Keratinocyte (primary cell): ENCODE measurements at regions not wholly inside any gene's neighbourhood (a gene's known extent, or its start where the extent isn't known, plus 50 kb on each side); places are given as distances from the start of the nearest gene placed in this dataset.

Source experiments
- DNase-seq: peaks from one replicate; pipeline ENCODE4 v3.0.0-alpha.2; 2011; ENCODE audit warnings: low read depth, missing footprints, low spot score
- FAIRE-seq: peaks from 2 replicates; lab custom pipeline; 2011; peaks lifted over from hg19 to GRCh38; lab: Jason Lieb, UNC
- H2AFZ ChIP-seq: 2 replicates; pipeline ENCODE4 v1.6.0; 2012; ENCODE audit warnings: low read length, control low read depth, inconsistent platforms; ENCODE audit not compliant: control insufficient read depth
- H3K27ac ChIP-seq: 2 replicates; pipeline ENCODE4 v1.5.1; 2011; ENCODE audit warnings: low read length; ENCODE audit not compliant: control insufficient read depth, insufficient read depth
- H3K27me3 ChIP-seq: 3 replicates; pipeline ENCODE4 v1.6.0; 2011; ENCODE audit warnings: low read length; ENCODE audit not compliant: control insufficient read depth, insufficient read depth; ENCODE audit errors: extremely low read depth
- H3K36me3 ChIP-seq, 2 experiments: 2 replicates in 1 of 2; 3 replicates in 1 of 2; pipeline ENCODE4 v1.5.1; 2011; ENCODE audit warnings: low read length in 2 of 2, mild to moderate bottlenecking in 1 of 2; ENCODE audit not compliant: control insufficient read depth in 2 of 2, insufficient read depth in 2 of 2; ENCODE audit errors: extremely low read depth in 1 of 2
- H3K4me1 ChIP-seq: 3 replicates; pipeline ENCODE4 v1.5.1; 2011; ENCODE audit warnings: low read length; ENCODE audit not compliant: control insufficient read depth, insufficient read depth; ENCODE audit errors: extremely low read depth
- H3K4me2 ChIP-seq: 3 replicates; pipeline ENCODE4 v1.6.0; 2011; ENCODE audit warnings: low read depth, low read length; ENCODE audit not compliant: control insufficient read depth, insufficient read depth; ENCODE audit errors: extremely low read depth
- H3K4me3 ChIP-seq, 3 experiments: fragments of 200-600 bp in 1 of 3; sonication (generic) in 1 of 3; 2 replicates in 2 of 3; 3 replicates in 1 of 3; pipeline ENCODE4 v1.5.1; 2011 to 2016; ENCODE audit warnings: low read length in 3 of 3, mild to moderate bottlenecking in 3 of 3, control low read depth in 2 of 3, inconsistent platforms in 1 of 3, low read depth in 1 of 3, mixed read lengths in 1 of 3, mixed run types in 1 of 3, moderate library complexity in 1 of 3; ENCODE audit not compliant: control insufficient read depth in 2 of 3, insufficient read depth in 2 of 3; ENCODE audit errors: extremely low read depth in 1 of 3
- H3K79me2 ChIP-seq: 2 replicates; pipeline ENCODE4 v1.6.0; 2012; ENCODE audit warnings: low read length; ENCODE audit not compliant: control insufficient read depth, insufficient read depth
- H3K9ac ChIP-seq: 3 replicates; pipeline ENCODE4 v1.6.0; 2011; ENCODE audit warnings: low read length; ENCODE audit not compliant: control insufficient read depth, insufficient read depth; ENCODE audit errors: extremely low read depth
- H3K9me1 ChIP-seq: 3 replicates; pipeline ENCODE4 v1.6.0; 2011; ENCODE audit warnings: low read length; ENCODE audit not compliant: control insufficient read depth, insufficient read depth; ENCODE audit errors: extremely low read depth
- H3K9me3 ChIP-seq: 2 replicates; pipeline ENCODE4 v1.5.1; 2012; ENCODE audit warnings: low read depth, low read length; ENCODE audit not compliant: control insufficient read depth
- H4K20me1 ChIP-seq: 3 replicates; pipeline ENCODE4 v1.6.0; 2011; ENCODE audit warnings: low read length; ENCODE audit not compliant: control insufficient read depth, insufficient read depth; ENCODE audit errors: extremely low read depth
- EZH2 ChIP-seq: IDR thresholded peaks from one replicate; pipeline ENCODE4 v1.6.1; 2012; ENCODE audit warnings: inconsistent platforms, mild to moderate bottlenecking, low read length, moderate library complexity
- dilution Hi-C: fragments of 300-500 bp; cut with MboI; formaldehyde crosslinking; loops from one replicate; pipeline ENCODE4 v1.7.0; 2020; ENCODE audit warnings: low sequenced_read_pairs; ENCODE audit not compliant: extremely low pct_ligation_motif_present
- TF ChIP-seq, protein P1 (sequence below), 3 experiments: IDR thresholded peaks in 1 of 3; conservative IDR thresholded peaks in 1 of 3; optimal IDR thresholded peaks in 1 of 3; 2 replicates in 2 of 3; 3 replicates in 1 of 3; pipeline versions ENCODE3 to v1.5.1; 2011; ENCODE audit warnings: low read length in 3 of 3, mild to moderate bottlenecking in 3 of 3, moderate library complexity in 2 of 3, control low read depth in 1 of 3, inconsistent platforms in 1 of 3; ENCODE audit not compliant: insufficient read depth in 2 of 3; ENCODE audit errors: extremely low read depth in 1 of 3

DNA sequence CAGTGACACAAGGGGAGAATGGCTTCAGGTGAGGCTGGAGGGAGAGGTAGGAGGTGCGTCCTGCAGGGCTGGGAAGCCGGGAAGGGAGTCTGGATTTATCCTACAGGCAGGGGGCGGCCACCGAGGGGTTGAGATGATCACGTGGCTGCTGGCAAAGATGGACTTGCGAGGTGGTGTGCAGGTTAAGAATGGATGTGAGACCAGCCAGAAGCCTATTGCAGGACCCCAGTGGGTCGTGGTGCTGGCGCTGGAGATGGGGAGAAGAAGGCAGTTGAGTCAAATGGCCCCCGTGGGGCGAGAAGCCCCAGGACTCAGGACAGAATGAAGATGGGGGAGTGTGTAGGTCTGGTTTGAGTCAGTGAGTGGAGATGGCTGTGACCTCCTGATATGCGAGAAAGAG is 183.1 kb downstream of the FAM43A start:
- no peaks in the 10 kb centered on the region for H3K27me3 ChIP-seq
- peaks cover 36% of the 10 kb centered on the region for H3K4me1 ChIP-seq
- no peak overlapping the region for H3K4me3 ChIP-seq
- H3K79me2 ChIP-seq, result no peaks in the 10 kb centered on the region
- no peaks in the 10 kb centered on the region for H3K9me3 ChIP-seq
- no peak overlapping the region for H3K27ac ChIP-seq
- dilution Hi-C loops, result no loop called here
- no peak overlapping the region for H3K9ac ChIP-seq
- H4K20me1 ChIP-seq, result no peaks in the 10 kb centered on the region
- FAIRE-seq (no peak), DNase-seq (no peak)
- H3K4me2 ChIP-seq, result no peak overlapping the region
- no peaks in the 10 kb centered on the region for H3K36me3 ChIP-seq
- H3K9me1 ChIP-seq, result no peaks in the 10 kb centered on the region
- H2AFZ ChIP-seq, result no peak overlapping the region
- TF ChIP-seq, protein P1, sequence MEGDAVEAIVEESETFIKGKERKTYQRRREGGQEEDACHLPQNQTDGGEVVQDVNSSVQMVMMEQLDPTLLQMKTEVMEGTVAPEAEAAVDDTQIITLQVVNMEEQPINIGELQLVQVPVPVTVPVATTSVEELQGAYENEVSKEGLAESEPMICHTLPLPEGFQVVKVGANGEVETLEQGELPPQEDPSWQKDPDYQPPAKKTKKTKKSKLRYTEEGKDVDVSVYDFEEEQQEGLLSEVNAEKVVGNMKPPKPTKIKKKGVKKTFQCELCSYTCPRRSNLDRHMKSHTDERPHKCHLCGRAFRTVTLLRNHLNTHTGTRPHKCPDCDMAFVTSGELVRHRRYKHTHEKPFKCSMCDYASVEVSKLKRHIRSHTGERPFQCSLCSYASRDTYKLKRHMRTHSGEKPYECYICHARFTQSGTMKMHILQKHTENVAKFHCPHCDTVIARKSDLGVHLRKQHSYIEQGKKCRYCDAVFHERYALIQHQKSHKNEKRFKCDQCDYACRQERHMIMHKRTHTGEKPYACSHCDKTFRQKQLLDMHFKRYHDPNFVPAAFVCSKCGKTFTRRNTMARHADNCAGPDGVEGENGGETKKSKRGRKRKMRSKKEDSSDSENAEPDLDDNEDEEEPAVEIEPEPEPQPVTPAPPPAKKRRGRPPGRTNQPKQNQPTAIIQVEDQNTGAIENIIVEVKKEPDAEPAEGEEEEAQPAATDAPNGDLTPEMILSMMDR (optimal IDR thresholded peaks at IDR 0.05 in 1 of 3, IDR thresholded peaks at IDR 0.05 in 1 of 3, conservative IDR thresholded peaks at IDR 0.05 in 1 of 3; ENCODE audit: extremely low read depth in 1 of 3, insufficient read depth in 2 of 3, low read length in 3 of 3), result no peak
- no peak for TF ChIP-seq EZH2

DNA sequence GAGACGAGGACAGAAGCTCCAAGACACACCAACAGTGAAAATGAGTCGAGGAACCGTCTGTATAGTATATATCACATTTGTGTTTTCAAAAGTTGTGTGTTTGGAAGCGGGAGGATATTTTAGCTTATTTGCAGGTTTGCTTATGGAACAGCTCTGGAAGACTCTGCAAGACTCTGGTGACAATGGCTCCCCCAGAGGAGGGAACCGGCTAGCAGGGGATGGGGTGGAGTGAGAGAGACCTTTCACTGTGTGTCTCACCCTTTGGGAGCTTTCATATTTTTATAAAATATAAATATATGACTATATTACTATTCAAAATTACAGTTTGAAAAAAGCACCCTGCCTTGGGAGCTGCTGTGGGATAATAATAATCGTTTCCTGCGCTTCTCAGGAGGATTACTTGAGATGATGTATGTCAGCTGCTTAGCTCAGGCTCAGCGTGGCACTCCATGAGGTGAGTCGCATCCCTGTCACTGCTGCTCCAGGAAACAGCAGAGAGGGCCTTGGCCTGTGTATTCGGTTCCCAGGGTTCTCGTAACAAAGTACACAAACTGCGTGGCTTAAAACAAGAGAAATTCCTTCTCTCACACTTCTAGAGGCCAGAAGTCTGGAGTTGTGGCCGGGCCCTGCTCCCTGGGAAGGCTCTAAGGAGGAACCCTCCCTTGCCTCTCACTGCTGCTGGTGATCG is 183.9 kb downstream of the FAM43A start:
- H3K9me1 ChIP-seq, result no peaks in the 10 kb centered on the region
- H3K27me3 ChIP-seq, result no peaks in the 10 kb centered on the region
- H2AFZ ChIP-seq, result no peak overlapping the region
- no peak overlapping the region for H3K4me2 ChIP-seq
- H3K4me3 ChIP-seq, result no peak overlapping the region
- dilution Hi-C loops, result no loop called here
- H3K79me2 ChIP-seq, result no peaks in the 10 kb centered on the region
- H3K4me1 ChIP-seq, result peaks cover 36% of the 10 kb centered on the region
- peak overlapping the region; percentile 82 for H3K27ac ChIP-seq
- H4K20me1 ChIP-seq, result no peaks in the 10 kb centered on the region
- DNase-seq, result peak; percentile 19
- no peaks in the 10 kb centered on the region for H3K9me3 ChIP-seq
- TF ChIP-seq EZH2, result no peak
- TF ChIP-seq, protein P1 (optimal IDR thresholded peaks at IDR 0.05 in 1 of 3, IDR thresholded peaks at IDR 0.05 in 1 of 3, conservative IDR thresholded peaks at IDR 0.05 in 1 of 3; ENCODE audit: extremely low read depth in 1 of 3, insufficient read depth in 2 of 3, low read length in 3 of 3), result no peak
- no peaks in the 10 kb centered on the region for H3K36me3 ChIP-seq
- peak; percentile 36 for FAIRE-seq
- no peak overlapping the region for H3K9ac ChIP-seq
